ENCODE measurements at regions not wholly inside any gene's neighbourhood (a gene's known extent, or its start where the extent isn't known, plus 50 kb on each side); places are given as distances from the start of the nearest gene placed in this dataset.

- no peak for TF ChIP-seq CTCF (conservative IDR thresholded peaks at IDR 0.05)
- H3K4me3 Mint-ChIP-seq, result no peak overlapping the region
These were observed 531.0 kb downstream of the EPM2A start for GRCh38 chr6:145204301-145204700.

More at GRCh38 chr6:145204301-145204700, 531.0 kb downstream of the EPM2A start:
- Histone ChIP-seq H2BK15ac (ENCODE audit: low read depth, low read length) (no peak overlapping the region), H4K20me1 (ENCODE audit: control insufficient read depth, insufficient read depth, insufficient read length) (no peaks in the 10 kb centered on the region), H2BK120ac (ENCODE audit: low read depth, low read length, poor library complexity, severe bottlenecking) (no peak overlapping the region), H3K56ac (ENCODE audit: insufficient read length, low read depth, low read length) (no peak overlapping the region), H3K27me3 (ENCODE audit: insufficient read depth, low read length) (no peaks in the 10 kb centered on the region), H2BK5ac (ENCODE audit: insufficient read length, low read length) (no peak overlapping the region), H3K4me1 (ENCODE audit: insufficient read depth, low read length) (no peaks in the 10 kb centered on the region), H3K23ac (ENCODE audit: insufficient read length, low read depth, low read length) (no peak overlapping the region), H3K4ac (ENCODE audit: low read depth, low read length) (no peak overlapping the region), H3T11ph (ENCODE audit: low read length) (no peak overlapping the region), H3K4me2 (ENCODE audit: insufficient read depth, insufficient read length, low read length) (no peak overlapping the region), H3K9me3 (ENCODE audit: control insufficient read depth, low read depth, low read length) (no peaks in the 10 kb centered on the region), H3K79me1 (ENCODE audit: insufficient read depth, low read depth, low read length, poor library complexity, severe bottlenecking) (no peaks in the 10 kb centered on the region), H2AFZ (ENCODE audit: low read length) (no peak overlapping the region), H3K18ac (ENCODE audit: insufficient read length, low read depth, low read length) (no peak overlapping the region), H3K27ac (ENCODE audit: insufficient read length, low read depth, low read length) (no peak overlapping the region), H2BK20ac (ENCODE audit: low read depth, low read length, poor library complexity, severe bottlenecking) (no peak overlapping the region), H4K8ac (replicated peaks; ENCODE audit: insufficient read length, low read depth, low read length) (no peak overlapping the region), H3K9ac (ENCODE audit: extremely low read depth, insufficient read length, low read length) (no peak overlapping the region), H4K5ac (ENCODE audit: insufficient read length, low read depth, low read length) (no peak overlapping the region), H2AK5ac (ENCODE audit: insufficient read length, low read length) (no peak overlapping the region), H3K14ac (ENCODE audit: insufficient read depth, low read length) (no peak overlapping the region), H3K23me2 (ENCODE audit: insufficient read length, low read depth, low read length, poor library complexity, severe bottlenecking) (no peaks in the 10 kb centered on the region), H2BK12ac (ENCODE audit: insufficient read length, low read depth, low read length) (no peak overlapping the region), H3K79me2 (ENCODE audit: insufficient read depth, low read length) (no peaks in the 10 kb centered on the region), H4K91ac (ENCODE audit: insufficient read length, low read depth, low read length) (no peak overlapping the region)
- Mint-ChIP-seq H3K27ac (no peak overlapping the region), H3K9me3 (no peaks in the 10 kb centered on the region), H3K36me3 (ENCODE audit: insufficient read depth in 1 of 3, low read depth in 3 of 3) (no peaks in the 10 kb centered on the region), H3K27me3 (ENCODE audit: low read depth) (no peaks in the 10 kb centered on the region), H3K4me1 (no peaks in the 10 kb centered on the region)
- no peak for DNase-seq
- no CpG with 5 or more reads among the region's 2 CpGs for WGBS (ENCODE audit: extremely low coverage, insufficient read length, low lambda C conversion rate)

All from H9 (cell line).